IMR-90 (cell line): ENCODE measurements at regions not wholly inside any gene's neighbourhood (a gene's known extent, or its start where the extent isn't known, plus 50 kb on each side); places are given as distances from the start of the nearest gene placed in this dataset.

Experiments used
- ATAC-seq: fragments of 200-7000 bp; cut with Tn5 transposase; 2 replicates; pipeline ENCODE4 v1.9.1; 2020; ENCODE audit warnings: low read depth, mild to moderate bottlenecking, moderate library complexity
- BruUV-seq: library from RNA; stranded (reverse); fragments of 400-500 nt; replicated peaks from 2 replicates; lab custom pipeline; 2021; lab: Mats Ljungman, UMichigan
- CTCF ChIA-PET: fragments of 300-600 bp; formaldehyde crosslinking; extraction: SDS; loops from one replicate; lab custom pipeline; 2021; ENCODE audit warnings: antibody characterized with exemption; lab: Yijun Ruan, JAX
- POLR2A ChIA-PET: fragments of 300-600 bp; sonication (Branson Sonifier 250); formaldehyde crosslinking; loops from one replicate; lab custom pipeline; 2022; ENCODE audit warnings: antibody characterized with exemption; ENCODE audit not compliant: unreplicated experiment; lab: Charles Lee
- DNase-seq: peaks from one replicate; pipeline ENCODE4 v3.0.0; 2013
- H2AFZ ChIP-seq: replicated peaks from 2 replicates; pipeline ENCODE3; 2013; ENCODE audit warnings: low read length, mild to moderate bottlenecking; ENCODE audit not compliant: poor library complexity
- H2AK5ac ChIP-seq: 2 replicates; pipeline ENCODE4 v1.6.1; 2013; ENCODE audit warnings: low read depth, low read length, inconsistent platforms
- H2AK9ac ChIP-seq: replicated peaks from 2 replicates; pipeline ENCODE3; 2013; ENCODE audit warnings: mild to moderate bottlenecking, low read depth, low read length, moderate library complexity; ENCODE audit not compliant: poor library complexity
- H2BK120ac ChIP-seq: 2 replicates; pipeline ENCODE4 v1.6.1; 2013; ENCODE audit warnings: low read depth, low read length, inconsistent platforms
- H2BK15ac ChIP-seq: 3 replicates; pipeline ENCODE4 v1.6.1; 2013; ENCODE audit warnings: low read depth, low read length, inconsistent platforms
- H2BK20ac ChIP-seq: 2 replicates; pipeline ENCODE4 v1.6.1; 2013; ENCODE audit warnings: low read depth, mild to moderate bottlenecking, inconsistent platforms, low read length, moderate library complexity
- H2BK5ac ChIP-seq: 2 replicates; pipeline ENCODE4 v1.6.1; 2013; ENCODE audit warnings: mild to moderate bottlenecking, low read depth, low read length, inconsistent platforms; ENCODE audit not compliant: poor library complexity, severe bottlenecking
- H3K14ac ChIP-seq: replicated peaks from 2 replicates; pipeline ENCODE4 v1.6.1; 2013; ENCODE audit warnings: low read depth, low read length, inconsistent platforms
- H3K18ac ChIP-seq: 2 replicates; pipeline ENCODE4 v1.6.1; 2013; ENCODE audit warnings: low read depth, low read length, control low read depth
- H3K23ac ChIP-seq: 2 replicates; pipeline ENCODE4 v1.6.1; 2013; ENCODE audit warnings: low read depth, low read length, inconsistent platforms
- H3K27ac ChIP-seq: 2 replicates; pipeline ENCODE4 v1.5.1; 2013; ENCODE audit warnings: mild to moderate bottlenecking, control low read depth, low read length; ENCODE audit not compliant: insufficient read depth
- H3K27me3 ChIP-seq: 2 replicates; pipeline ENCODE4 v1.6.1; 2013; ENCODE audit warnings: low read length; ENCODE audit not compliant: control insufficient read depth, insufficient read depth
- H3K36me3 ChIP-seq: 2 replicates; pipeline ENCODE4 v1.6.1; 2013; ENCODE audit warnings: low read length, mixed read lengths; ENCODE audit not compliant: control insufficient read depth, insufficient read depth
- H3K4ac ChIP-seq: 2 replicates; pipeline ENCODE4 v1.6.1; 2013; ENCODE audit warnings: low read depth, low read length, inconsistent platforms
- H3K4me1 ChIP-seq: 2 replicates; pipeline ENCODE4 v1.6.1; 2013; ENCODE audit warnings: low read length, mixed read lengths; ENCODE audit not compliant: control insufficient read depth, insufficient read depth
- H3K4me2 ChIP-seq: 2 replicates; pipeline ENCODE4 v1.6.1; 2013; ENCODE audit warnings: low read depth, mild to moderate bottlenecking, control low read depth, low read length, moderate library complexity
- H3K4me3 ChIP-seq: 2 replicates; pipeline ENCODE4 v1.5.1; 2013; ENCODE audit warnings: low read depth, mild to moderate bottlenecking, control low read depth, low read length, moderate library complexity; ENCODE audit not compliant: insufficient read depth
- H3K56ac ChIP-seq: 2 replicates; pipeline ENCODE4 v1.6.1; 2013; ENCODE audit warnings: low read length, inconsistent platforms; ENCODE audit not compliant: insufficient read depth; ENCODE audit errors: extremely low read depth
- H3K79me1 ChIP-seq, 2 experiments: 2 replicates each; pipeline ENCODE4 v1.6.1; 2013; ENCODE audit warnings: low read length in 2 of 2, inconsistent platforms in 1 of 2, low read depth in 1 of 2
- H3K9ac ChIP-seq: 2 replicates; pipeline ENCODE4 v1.6.1; 2013; ENCODE audit warnings: low read depth, low read length, control low read depth
- H3K9me1 ChIP-seq: 2 replicates; pipeline ENCODE4 v1.6.1; 2013; ENCODE audit warnings: low read length, inconsistent platforms; ENCODE audit not compliant: insufficient read depth
- H3K9me3 ChIP-seq: 2 replicates; pipeline ENCODE4 v1.6.1; 2013; ENCODE audit warnings: low read length; ENCODE audit not compliant: control insufficient read depth, insufficient read depth
- H4K20me1 ChIP-seq: 2 replicates; pipeline ENCODE4 v1.6.1; 2013; ENCODE audit warnings: low read length, inconsistent platforms; ENCODE audit not compliant: insufficient read depth
- H4K5ac ChIP-seq: 2 replicates; pipeline ENCODE4 v1.6.1; 2013; ENCODE audit warnings: mild to moderate bottlenecking, low read depth, low read length, control low read depth
- H4K8ac ChIP-seq, 2 experiments: 2 replicates each; pipeline ENCODE4 v1.6.1; 2013; ENCODE audit warnings: low read depth in 2 of 2, low read length in 2 of 2, control low read depth in 1 of 2, inconsistent platforms in 1 of 2
- H4K91ac ChIP-seq: 2 replicates; pipeline ENCODE4 v1.6.1; 2013; ENCODE audit warnings: low read depth, low read length, inconsistent platforms; ENCODE audit not compliant: insufficient read depth
- BHLHE40 ChIP-seq: fragments of 150-350 bp; IDR thresholded peaks from 2 replicates; pipeline ENCODE4 v1.6.1; 2016; ENCODE audit warnings: mild to moderate bottlenecking, low read depth, low read length
- FOS ChIP-seq: fragments of 150-350 bp; IDR thresholded peaks from 2 replicates; pipeline ENCODE4 v1.6.1; 2016; ENCODE audit warnings: low read depth, low read length
- MAFK ChIP-seq: IDR thresholded peaks from 2 replicates; pipeline ENCODE4 v1.6.1; 2012; ENCODE audit warnings: low read depth, low read length, improper control_type of control experiment
- MAZ ChIP-seq: IDR thresholded peaks from 2 replicates; pipeline ENCODE4 v1.6.1; 2012; ENCODE audit warnings: low read depth, mild to moderate bottlenecking, low read length, improper control_type of control experiment, moderate library complexity, borderline replicate concordance
- MXI1 ChIP-seq: IDR thresholded peaks from 2 replicates; pipeline ENCODE4 v1.6.1; 2012; ENCODE audit warnings: low read depth, mild to moderate bottlenecking, low read length, moderate library complexity, borderline replicate concordance
- RAD21 ChIP-seq: IDR thresholded peaks from 2 replicates; pipeline ENCODE4 v1.6.1; 2012; ENCODE audit warnings: low read length, improper control_type of control experiment
- RCOR1 ChIP-seq: IDR thresholded peaks from 2 replicates; pipeline ENCODE4 v1.6.1; 2012; ENCODE audit warnings: mild to moderate bottlenecking, low read length, improper control_type of control experiment; ENCODE audit not compliant: insufficient replicate concordance
- SMC3 ChIP-seq: fragments of 150-350 bp; IDR thresholded peaks from 2 replicates; pipeline ENCODE4 v1.6.1; 2016; ENCODE audit warnings: low read depth, mild to moderate bottlenecking, antibody characterized with exemption, low read length, moderate library complexity
- WGBS, 2 experiments: methylation state at CpG; one replicate each; pipeline versions ENCODE4 v1.1.5 to v1.1.7; 2013; ENCODE audit warnings: missing lambda C conversion rate in 2 of 2; ENCODE audit not compliant: insufficient read length in 1 of 2; ENCODE audit errors: extremely low coverage in 2 of 2; 5-methylcytosine and 5-hydroxymethylcytosine counted together
- dilution Hi-C: fragments of 300-500 bp; cut with HindIII; formaldehyde crosslinking; loops from one replicate; pipeline ENCODE4 v1.14.3; 2018; ENCODE audit warnings: low sequenced_read_pairs; ENCODE audit not compliant: unreplicated experiment
- in situ Hi-C: fragments of 300-500 bp; cut with MboI; formaldehyde crosslinking; loops from 3 replicates; pipeline ENCODE4 v1.14.3; 2019; ENCODE audit warnings: low sequenced_read_pairs, inconsistent platforms, mixed read lengths
- intact Hi-C: fragments of 100-400 bp; cut with micrococcal nuclease; formaldehyde crosslinking; loops from 2 replicates; pipeline ENCODE4 v1.10.0; 2022
- TF ChIP-seq, protein P1 (sequence below): fragments of 150-350 bp; IDR thresholded peaks from 2 replicates; pipeline ENCODE4 v1.6.1; 2016; ENCODE audit warnings: low read depth, mild to moderate bottlenecking, low read length, moderate library complexity, borderline replicate concordance
- TF ChIP-seq, protein P2 (sequence below): conservative IDR thresholded peaks from 2 replicates; pipeline ENCODE4 v1.5.1; 2012; ENCODE audit warnings: mild to moderate bottlenecking, low read depth, low read length, improper control_type of control experiment

- in situ Hi-C loops = no loop called here
Observed at GRCh38 chr2:877747-878146, 72.9 kb upstream of the SNTG2 start.

More at GRCh38 chr2:877747-878146, 72.9 kb upstream of the SNTG2 start:
- TF ChIP-seq RCOR1 (no peak), MAFK (no peak), MAZ (no peak), RAD21 (no peak), MXI1 (no peak), BHLHE40 (no peak), SMC3 (no peak), FOS (no peak)
- TF ChIP-seq, protein P1, sequence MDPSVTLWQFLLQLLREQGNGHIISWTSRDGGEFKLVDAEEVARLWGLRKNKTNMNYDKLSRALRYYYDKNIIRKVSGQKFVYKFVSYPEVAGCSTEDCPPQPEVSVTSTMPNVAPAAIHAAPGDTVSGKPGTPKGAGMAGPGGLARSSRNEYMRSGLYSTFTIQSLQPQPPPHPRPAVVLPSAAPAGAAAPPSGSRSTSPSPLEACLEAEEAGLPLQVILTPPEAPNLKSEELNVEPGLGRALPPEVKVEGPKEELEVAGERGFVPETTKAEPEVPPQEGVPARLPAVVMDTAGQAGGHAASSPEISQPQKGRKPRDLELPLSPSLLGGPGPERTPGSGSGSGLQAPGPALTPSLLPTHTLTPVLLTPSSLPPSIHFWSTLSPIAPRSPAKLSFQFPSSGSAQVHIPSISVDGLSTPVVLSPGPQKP = no peak
- TF ChIP-seq, protein P2, sequence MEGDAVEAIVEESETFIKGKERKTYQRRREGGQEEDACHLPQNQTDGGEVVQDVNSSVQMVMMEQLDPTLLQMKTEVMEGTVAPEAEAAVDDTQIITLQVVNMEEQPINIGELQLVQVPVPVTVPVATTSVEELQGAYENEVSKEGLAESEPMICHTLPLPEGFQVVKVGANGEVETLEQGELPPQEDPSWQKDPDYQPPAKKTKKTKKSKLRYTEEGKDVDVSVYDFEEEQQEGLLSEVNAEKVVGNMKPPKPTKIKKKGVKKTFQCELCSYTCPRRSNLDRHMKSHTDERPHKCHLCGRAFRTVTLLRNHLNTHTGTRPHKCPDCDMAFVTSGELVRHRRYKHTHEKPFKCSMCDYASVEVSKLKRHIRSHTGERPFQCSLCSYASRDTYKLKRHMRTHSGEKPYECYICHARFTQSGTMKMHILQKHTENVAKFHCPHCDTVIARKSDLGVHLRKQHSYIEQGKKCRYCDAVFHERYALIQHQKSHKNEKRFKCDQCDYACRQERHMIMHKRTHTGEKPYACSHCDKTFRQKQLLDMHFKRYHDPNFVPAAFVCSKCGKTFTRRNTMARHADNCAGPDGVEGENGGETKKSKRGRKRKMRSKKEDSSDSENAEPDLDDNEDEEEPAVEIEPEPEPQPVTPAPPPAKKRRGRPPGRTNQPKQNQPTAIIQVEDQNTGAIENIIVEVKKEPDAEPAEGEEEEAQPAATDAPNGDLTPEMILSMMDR = no peak
- H3K9me3 ChIP-seq = peaks cover 42% of the 10 kb centered on the region
- no peak for DNase-seq
- no peak overlapping the region for H2AK9ac ChIP-seq
- no peaks in the 10 kb centered on the region for H3K27me3 ChIP-seq
- no peak overlapping the region for H2AK5ac ChIP-seq
- H3K36me3 ChIP-seq = no peaks in the 10 kb centered on the region
- H4K8ac ChIP-seq = no peak overlapping the region
- no peak overlapping the region for H2BK120ac ChIP-seq
- 42% methylated on average over 3 of the region's 14 CpGs; no CpG with 5 or more reads in 1 of the 2 experiments for WGBS, 2 experiments
- no peaks in the 10 kb centered on the region for H3K9me1 ChIP-seq
- H3K4me2 ChIP-seq = no peak overlapping the region
- no peak overlapping the region for H4K91ac ChIP-seq
- BruUV-seq = no TSS peak
- no peak for ATAC-seq
- H3K4me1 ChIP-seq = no peaks in the 10 kb centered on the region
- H3K18ac ChIP-seq = no peak overlapping the region
- no peak overlapping the region for H3K56ac ChIP-seq
- no peak overlapping the region for H3K9ac ChIP-seq
- ChIA-PET CTCF (no interaction called here), POLR2A (no interaction called here)
- no peak overlapping the region for H2BK5ac ChIP-seq
- no peak overlapping the region for H3K4me3 ChIP-seq
- dilution Hi-C loops = no loop called here
- H3K4ac ChIP-seq = no peak overlapping the region
- no peak overlapping the region for H2BK15ac ChIP-seq
- H3K79me1 ChIP-seq = no peaks in the 10 kb centered on the region
- H3K23ac ChIP-seq = no peak overlapping the region
- no peak overlapping the region for H2AFZ ChIP-seq
- no peak overlapping the region for H3K14ac ChIP-seq
- no peak overlapping the region for H4K5ac ChIP-seq
- H2BK20ac ChIP-seq = no peak overlapping the region
- intact Hi-C loops = no loop called here
- H3K27ac ChIP-seq = no peak overlapping the region
- no peaks in the 10 kb centered on the region for H4K20me1 ChIP-seq
